Hematopoietic multipotent progenitor cell treated with erythropoietin and hydrocortisone succinate and interleukin-3 and kit ligand, for 17 days (in vitro differentiated cells): ENCODE measurements at regions not wholly inside any gene's neighbourhood (a gene's known extent, or its start where the extent isn't known, plus 50 kb on each side); places are given as distances from the start of the nearest gene placed in this dataset.
"Not testable (repeated sequence)": the region's sequence is repeated elsewhere in the genome, so short reads cannot be mapped to it uniquely, and the experiment has no call there.

Source experiments
- DNase-seq: peaks from one replicate; pipeline ENCODE4 v3.0.0-alpha.2; 2015; ENCODE audit warnings: low spot score

GRCh38 chr3:193962986-193963685 lies 172.8 kb upstream of the HES1 start:
- no peak for DNase-seq

- no peak for DNase-seq
Measured at GRCh38 chr3:193963808-193964516, 172.0 kb upstream of the HES1 start.

- no peak for DNase-seq
Measured at GRCh38 chr3:193964517-193964880, 171.4 kb upstream of the HES1 start.

- no peak for DNase-seq
Measured at GRCh38 chr3:193968380-193968974, 167.5 kb upstream of the HES1 start.

- DNase-seq: not testable (repeated sequence)
Measured at GRCh38 chr3:193970131-193970772, 165.7 kb upstream of the HES1 start.

GRCh38 chr3:193970773-193971206 lies 165.2 kb upstream of the HES1 start:
- DNase-seq: no peak

GRCh38 chr3:193971261-193971751 lies 164.6 kb upstream of the HES1 start:
- no peak for DNase-seq

- no peak for DNase-seq
Measured at GRCh38 chr3:193971966-193972365, 164.0 kb upstream of the HES1 start.

- no peak for DNase-seq
Measured at GRCh38 chr3:193972832-193973231, 163.1 kb upstream of the HES1 start.

- no peak for DNase-seq
Measured at GRCh38 chr3:193974191-193974652, 161.7 kb upstream of the HES1 start.

- no peak for DNase-seq
Measured at GRCh38 chr3:193974671-193975535, 161.0 kb upstream of the HES1 start.

- DNase-seq: no peak
Measured at GRCh38 chr3:193977622-193978021, 158.3 kb upstream of the HES1 start.

GRCh38 chr3:193978030-193978429 lies 157.9 kb upstream of the HES1 start:
- no peak for DNase-seq

GRCh38 chr3:193978486-193978885 lies 157.5 kb upstream of the HES1 start:
- DNase-seq: no peak

- DNase-seq: no peak
Measured at GRCh38 chr3:193980326-193980725, 155.6 kb upstream of the HES1 start.

- DNase-seq: no peak
Measured at GRCh38 chr3:193980905-193981304, 155.0 kb upstream of the HES1 start.

- DNase-seq: no peak
Measured at GRCh38 chr3:193981504-193981903, 154.4 kb upstream of the HES1 start.

- no peak for DNase-seq
Measured at GRCh38 chr3:193982258-193982659, 153.7 kb upstream of the HES1 start.

- DNase-seq: no peak
Measured at GRCh38 chr3:193983846-193984818, 151.8 kb upstream of the HES1 start.

GRCh38 chr3:193984876-193985275 lies 151.1 kb upstream of the HES1 start:
- no peak for DNase-seq
